ENCODE measurements at regions not wholly inside any gene's neighbourhood (a gene's known extent, or its start where the extent isn't known, plus 50 kb on each side); places are given as distances from the start of the nearest gene placed in this dataset.

- TF ChIP-seq CTCF (IDR thresholded peaks at IDR 0.05) (no peak), POLR2AphosphoS5 (IDR thresholded peaks at IDR 0.05; ENCODE audit: insufficient read depth in 1 of 2, low read depth in 1 of 2) (no peak), POLR2A (IDR thresholded peaks at IDR 0.05) (no peak)
Observed at GRCh38 chr20:53768329-53768728, 174.7 kb upstream of the ZNF217 start.

All from vagina (tissue), 2 donors.